Liver (tissue), 8 donors: ENCODE measurements at regions not wholly inside any gene's neighbourhood (a gene's known extent, or its start where the extent isn't known, plus 50 kb on each side); places are given as distances from the start of the nearest gene placed in this dataset.

Source experiments
- DNase-seq: peaks from one replicate; pipeline ENCODE4 v3.0.0-alpha.2; 2017; ENCODE audit warnings: low spot score
- H3K27ac ChIP-seq, 2 donors: one replicate each; pipeline ENCODE4 v1.7.0; 2013; ENCODE audit warnings: inconsistent platforms in 2 of 2, low read length in 2 of 2, control low read depth in 1 of 2, low read depth in 1 of 2, mild to moderate bottlenecking in 1 of 2
- H3K27me3 ChIP-seq, 4 donors: one replicate each; pipeline versions ENCODE4 v1.6.1 to v1.7.0; 2013; ENCODE audit warnings: low read length in 3 of 4, inconsistent platforms in 1 of 4, mild to moderate bottlenecking in 1 of 4, moderate library complexity in 1 of 4; ENCODE audit not compliant: control insufficient read depth in 4 of 4, insufficient read depth in 4 of 4
- H3K36me3 ChIP-seq, 4 donors: one replicate each; pipeline versions ENCODE4 v1.6.1 to v1.7.0; 2013; ENCODE audit warnings: low read length in 3 of 4, mild to moderate bottlenecking in 3 of 4, low read depth in 1 of 4, moderate library complexity in 1 of 4; ENCODE audit not compliant: control insufficient read depth in 4 of 4, insufficient read depth in 3 of 4
- H3K4me1 ChIP-seq, 4 donors: one replicate each; pipeline versions ENCODE4 v1.6.1 to v1.7.0; 2013; ENCODE audit warnings: low read length in 3 of 4, mild to moderate bottlenecking in 3 of 4, moderate library complexity in 1 of 4; ENCODE audit not compliant: control insufficient read depth in 4 of 4, insufficient read depth in 4 of 4
- H3K4me3 ChIP-seq, 3 donors: one replicate each; pipeline versions ENCODE4 v1.6.1 to v1.7.0; 2013; ENCODE audit warnings: low read length in 3 of 3, control low read depth in 1 of 3, low read depth in 1 of 3, mild to moderate bottlenecking in 1 of 3
- H3K9ac ChIP-seq, 2 donors: one replicate each; pipeline ENCODE4 v1.7.0; 2013; ENCODE audit warnings: low read length in 2 of 2, mild to moderate bottlenecking in 2 of 2, moderate library complexity in 2 of 2, control low read depth in 1 of 2, low read depth in 1 of 2
- H3K9me3 ChIP-seq, 4 donors: one replicate each; pipeline versions ENCODE4 v1.6.1 to v1.7.0; 2013; ENCODE audit warnings: low read length in 3 of 4; ENCODE audit not compliant: control insufficient read depth in 4 of 4
- EGR1 ChIP-seq, 2 donors: IDR thresholded peaks; 2 replicates each; pipeline ENCODE4 v1.6.1; 2016 to 2018; ENCODE audit warnings: antibody characterized with exemption in 2 of 2, low read depth in 2 of 2
- FOXA1 ChIP-seq: IDR thresholded peaks from 2 replicates; pipeline ENCODE4 v1.6.1; 2016; ENCODE audit warnings: antibody characterized with exemption
- FOXA2 ChIP-seq: IDR thresholded peaks from 2 replicates; pipeline ENCODE4 v1.6.1; 2016; ENCODE audit warnings: antibody characterized with exemption
- GABPA ChIP-seq, 2 donors: IDR thresholded peaks in 1 of 2; conservative IDR thresholded peaks in 1 of 2; 2 replicates each; pipeline ENCODE4 v1.6.1; 2016; ENCODE audit warnings: antibody characterized with exemption in 2 of 2, mild to moderate bottlenecking in 1 of 2, moderate library complexity in 1 of 2
- HNF4A ChIP-seq, 2 donors: conservative IDR thresholded peaks; 2 replicates each; pipeline ENCODE4 v1.6.1; 2016; ENCODE audit warnings: antibody characterized with exemption in 2 of 2, mild to moderate bottlenecking in 2 of 2
- HNF4G ChIP-seq: IDR thresholded peaks from 2 replicates; pipeline ENCODE4 v1.6.1; 2016; ENCODE audit warnings: antibody characterized with exemption
- JUND ChIP-seq, 2 donors: IDR thresholded peaks; 2 replicates each; pipeline ENCODE4 v1.6.1; 2016; ENCODE audit warnings: antibody characterized with exemption in 2 of 2
- MAX ChIP-seq: IDR thresholded peaks from 2 replicates; pipeline ENCODE4 v1.6.1; 2016; ENCODE audit warnings: antibody characterized with exemption
- NR2F2 ChIP-seq: IDR thresholded peaks from 2 replicates; pipeline ENCODE4 v1.6.1; 2016; ENCODE audit warnings: antibody characterized with exemption
- RAD21 ChIP-seq, 2 donors: IDR thresholded peaks; 2 replicates each; pipeline ENCODE4 v1.6.1; 2016; ENCODE audit warnings: antibody characterized with exemption in 2 of 2, mild to moderate bottlenecking in 2 of 2
- REST ChIP-seq: IDR thresholded peaks from 2 replicates; pipeline ENCODE4 v1.6.1; 2016; ENCODE audit warnings: antibody characterized with exemption, mild to moderate bottlenecking
- RXRA ChIP-seq, 2 donors: IDR thresholded peaks; 2 replicates each; pipeline ENCODE4 v1.6.1; 2017 to 2018; ENCODE audit warnings: antibody characterized with exemption in 2 of 2, mild to moderate bottlenecking in 1 of 2
- SP1 ChIP-seq: IDR thresholded peaks from 2 replicates; pipeline ENCODE4 v1.6.1; 2018; ENCODE audit warnings: antibody characterized with exemption, mild to moderate bottlenecking
- TAF1 ChIP-seq: conservative IDR thresholded peaks from 2 replicates; pipeline ENCODE4 v1.6.1; 2016; ENCODE audit warnings: antibody characterized with exemption, mild to moderate bottlenecking
- YY1 ChIP-seq: IDR thresholded peaks from 2 replicates; pipeline ENCODE4 v1.6.1; 2016; ENCODE audit warnings: antibody characterized with exemption, mild to moderate bottlenecking
- WGBS: extraction: QIAGEN DNeasy Blood & Tissue Kit; methylation state at CpG from one replicate; pipeline ENCODE4 v1.1.7; 2013; 5-methylcytosine and 5-hydroxymethylcytosine counted together
- TF ChIP-seq, protein P1 (sequence below): IDR thresholded peaks from 2 replicates; pipeline ENCODE4 v1.6.1; 2016; ENCODE audit warnings: antibody characterized with exemption
- TF ChIP-seq, protein P2 (sequence below): IDR thresholded peaks from 2 replicates; pipeline ENCODE4 v1.6.1; 2016; ENCODE audit warnings: antibody characterized with exemption
- TF ChIP-seq, protein P3 (sequence below): fragments of 150-350 bp; IDR thresholded peaks from 2 replicates; pipeline ENCODE4 v1.5.1; 2017; ENCODE audit warnings: improper control_type of control experiment, low read depth, low read length; ENCODE audit not compliant: missing input control
- donor health status: healthy.
- donor health status: healthy.
- donor health status: healthy.
- donor health status: healthy.
- donor health status: healthy.

DNA sequence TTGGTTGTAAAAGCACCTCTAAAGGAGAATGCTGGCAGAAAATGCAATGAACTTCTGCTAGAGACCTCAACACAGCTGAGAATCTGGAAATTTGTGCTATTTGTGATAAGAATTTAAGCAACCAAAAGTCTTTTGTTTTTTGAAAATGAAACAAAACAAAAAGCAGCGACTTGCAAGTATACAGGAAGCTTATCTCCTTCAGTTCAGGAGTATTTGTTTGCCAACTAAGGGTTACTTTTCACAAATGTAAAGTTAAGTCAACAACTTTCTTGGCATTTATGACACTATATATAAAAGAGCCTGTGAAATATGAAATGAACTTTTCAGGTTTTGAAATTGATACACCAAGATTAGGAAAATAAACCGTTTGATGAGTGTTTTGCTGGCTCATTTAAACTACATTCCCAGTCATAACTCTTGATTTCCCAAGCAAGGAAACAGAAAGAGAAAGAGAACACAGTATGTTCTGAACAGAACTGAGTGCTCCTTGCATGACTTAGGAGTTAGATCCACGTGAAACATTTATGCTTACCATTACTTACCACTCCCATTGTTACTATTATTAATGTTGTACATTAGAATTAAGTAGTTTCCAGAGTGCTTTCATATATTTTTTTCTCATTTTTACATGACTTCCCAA lies 92.3 kb upstream of the COL8A1 start:
- Histone ChIP-seq H3K36me3 (no peaks in the 10 kb centered on the region), H3K27me3 (no peaks in the 10 kb centered on the region), H3K4me3 (no peak overlapping the region), H3K9me3 (no peaks in the 10 kb centered on the region), H3K27ac (no peak overlapping the region), H3K4me1 (no peaks in the 10 kb centered on the region), H3K9ac (no peak overlapping the region)
- 13% methylated on average over 3 of the region's 3 CpGs for WGBS
- DNase-seq: no peak
- TF ChIP-seq TAF1: no peak
- no peak for TF ChIP-seq NR2F2
- no peak for TF ChIP-seq FOXA2
- TF ChIP-seq RAD21 (IDR thresholded peaks at IDR 0.05): no peak
- TF ChIP-seq EGR1 (IDR thresholded peaks at IDR 0.05; ENCODE audit: low read depth in 2 of 2): no peak
- TF ChIP-seq, protein P1, sequence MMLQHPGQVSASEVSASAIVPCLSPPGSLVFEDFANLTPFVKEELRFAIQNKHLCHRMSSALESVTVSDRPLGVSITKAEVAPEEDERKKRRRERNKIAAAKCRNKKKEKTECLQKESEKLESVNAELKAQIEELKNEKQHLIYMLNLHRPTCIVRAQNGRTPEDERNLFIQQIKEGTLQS: no peak
- no peak for TF ChIP-seq GABPA (IDR thresholded peaks at IDR 0.05 in 1 of 2, conservative IDR thresholded peaks at IDR 0.05 in 1 of 2)
- no peak for TF ChIP-seq HNF4A (conservative IDR thresholded peaks at IDR 0.05)
- TF ChIP-seq YY1: no peak
- TF ChIP-seq, protein P2, sequence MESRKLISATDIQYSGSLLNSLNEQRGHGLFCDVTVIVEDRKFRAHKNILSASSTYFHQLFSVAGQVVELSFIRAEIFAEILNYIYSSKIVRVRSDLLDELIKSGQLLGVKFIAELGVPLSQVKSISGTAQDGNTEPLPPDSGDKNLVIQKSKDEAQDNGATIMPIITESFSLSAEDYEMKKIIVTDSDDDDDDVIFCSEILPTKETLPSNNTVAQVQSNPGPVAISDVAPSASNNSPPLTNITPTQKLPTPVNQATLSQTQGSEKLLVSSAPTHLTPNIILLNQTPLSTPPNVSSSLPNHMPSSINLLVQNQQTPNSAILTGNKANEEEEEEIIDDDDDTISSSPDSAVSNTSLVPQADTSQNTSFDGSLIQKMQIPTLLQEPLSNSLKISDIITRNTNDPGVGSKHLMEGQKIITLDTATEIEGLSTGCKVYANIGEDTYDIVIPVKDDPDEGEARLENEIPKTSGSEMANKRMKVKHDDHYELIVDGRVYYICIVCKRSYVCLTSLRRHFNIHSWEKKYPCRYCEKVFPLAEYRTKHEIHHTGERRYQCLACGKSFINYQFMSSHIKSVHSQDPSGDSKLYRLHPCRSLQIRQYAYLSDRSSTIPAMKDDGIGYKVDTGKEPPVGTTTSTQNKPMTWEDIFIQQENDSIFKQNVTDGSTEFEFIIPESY: no peak
- TF ChIP-seq FOXA1: no peak
- no peak for TF ChIP-seq REST
- no peak for TF ChIP-seq SP1
- TF ChIP-seq MAX: no peak
- TF ChIP-seq JUND (IDR thresholded peaks at IDR 0.05): no peak
- TF ChIP-seq RXRA (IDR thresholded peaks at IDR 0.05): no peak
- no peak for TF ChIP-seq HNF4G
- TF ChIP-seq, protein P3, sequence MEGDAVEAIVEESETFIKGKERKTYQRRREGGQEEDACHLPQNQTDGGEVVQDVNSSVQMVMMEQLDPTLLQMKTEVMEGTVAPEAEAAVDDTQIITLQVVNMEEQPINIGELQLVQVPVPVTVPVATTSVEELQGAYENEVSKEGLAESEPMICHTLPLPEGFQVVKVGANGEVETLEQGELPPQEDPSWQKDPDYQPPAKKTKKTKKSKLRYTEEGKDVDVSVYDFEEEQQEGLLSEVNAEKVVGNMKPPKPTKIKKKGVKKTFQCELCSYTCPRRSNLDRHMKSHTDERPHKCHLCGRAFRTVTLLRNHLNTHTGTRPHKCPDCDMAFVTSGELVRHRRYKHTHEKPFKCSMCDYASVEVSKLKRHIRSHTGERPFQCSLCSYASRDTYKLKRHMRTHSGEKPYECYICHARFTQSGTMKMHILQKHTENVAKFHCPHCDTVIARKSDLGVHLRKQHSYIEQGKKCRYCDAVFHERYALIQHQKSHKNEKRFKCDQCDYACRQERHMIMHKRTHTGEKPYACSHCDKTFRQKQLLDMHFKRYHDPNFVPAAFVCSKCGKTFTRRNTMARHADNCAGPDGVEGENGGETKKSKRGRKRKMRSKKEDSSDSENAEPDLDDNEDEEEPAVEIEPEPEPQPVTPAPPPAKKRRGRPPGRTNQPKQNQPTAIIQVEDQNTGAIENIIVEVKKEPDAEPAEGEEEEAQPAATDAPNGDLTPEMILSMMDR: no peak
